Peyer's patch (tissue), 4 donors: ENCODE measurements at regions not wholly inside any gene's neighbourhood (a gene's known extent, or its start where the extent isn't known, plus 50 kb on each side); places are given as distances from the start of the nearest gene placed in this dataset.

ENCODE experiments used
- DNase-seq, 3 donors: peaks; one replicate each; pipeline ENCODE4 v3.0.0-alpha.2; 2017 to 2019
- H3K27ac ChIP-seq, 4 donors: fragments of 200-600 bp; sonication (generic); one replicate each; pipeline ENCODE4 v1.5.1; 2016 to 2019
- H3K27me3 ChIP-seq, 2 donors: fragments of 200-600 bp; sonication (generic); one replicate each; pipeline ENCODE4 v1.5.1; 2019
- H3K36me3 ChIP-seq, 3 donors: fragments of 200-600 bp; sonication (generic); one replicate each; pipeline ENCODE4 v1.5.1; 2016 to 2019
- H3K4me1 ChIP-seq, 4 donors: fragments of 200-600 bp; sonication (generic); one replicate each; pipeline ENCODE4 v1.5.1; 2016 to 2019
- H3K4me3 ChIP-seq, 4 donors: fragments of 200-600 bp; sonication (generic); 1 replicate in 3 of 4; 2 replicates in 1 of 4; pipeline ENCODE4 v1.5.1; 2016 to 2019; ENCODE audit warnings: mild to moderate bottlenecking in 1 of 4
- H3K9me3 ChIP-seq, 4 donors: fragments of 200-600 bp; sonication (generic); one replicate each; pipeline ENCODE4 v1.5.1; 2016 to 2019; ENCODE audit warnings: mild to moderate bottlenecking in 1 of 4
- CTCF ChIP-seq, 6 experiments: fragments of 450-650 bp in 4 of 6; fragments of 200-600 bp in 2 of 6; sonication (generic) in 1 of 6; IDR thresholded peaks; one replicate each; pipeline ENCODE4 v1.5.1; 2017 to 2019; ENCODE audit warnings: antibody characterized with exemption in 6 of 6, mild to moderate bottlenecking in 3 of 6, moderate library complexity in 1 of 6
- POLR2A ChIP-seq, 2 donors: fragments of 450-650 bp; IDR thresholded peaks; one replicate each; pipeline ENCODE4 v1.5.1; 2017; ENCODE audit warnings: antibody characterized with exemption in 2 of 2, mild to moderate bottlenecking in 2 of 2, moderate library complexity in 2 of 2

DNA sequence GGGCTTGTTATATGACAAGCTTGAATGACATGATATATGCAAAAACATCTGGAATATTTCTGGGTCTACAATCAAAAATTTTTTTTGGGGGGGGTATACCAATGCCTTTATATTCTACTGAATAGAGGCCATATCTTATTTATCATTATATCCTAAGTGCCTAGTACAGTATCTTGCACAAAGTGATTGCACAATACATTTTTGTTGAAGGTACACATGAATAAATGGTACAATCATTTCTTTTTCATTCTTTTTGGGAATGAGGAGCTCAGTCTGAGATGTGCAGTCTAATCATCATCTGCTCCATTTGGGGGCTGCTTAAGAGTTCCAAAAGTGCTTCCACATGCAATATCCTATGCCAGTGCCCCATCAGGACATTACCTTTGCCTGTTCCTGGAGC is 214.6 kb downstream of the KIF20B start:
- Histone ChIP-seq H3K27me3 (no peaks in the 10 kb centered on the region), H3K36me3 (no peaks in the 10 kb centered on the region), H3K4me1 (no peaks in the 10 kb centered on the region), H3K9me3 (no peaks in the 10 kb centered on the region), H3K27ac (no peak overlapping the region), H3K4me3 (no peak overlapping the region)
- no peak for TF ChIP-seq CTCF (IDR thresholded peaks at IDR 0.05)
- DNase-seq: no peak

DNA sequence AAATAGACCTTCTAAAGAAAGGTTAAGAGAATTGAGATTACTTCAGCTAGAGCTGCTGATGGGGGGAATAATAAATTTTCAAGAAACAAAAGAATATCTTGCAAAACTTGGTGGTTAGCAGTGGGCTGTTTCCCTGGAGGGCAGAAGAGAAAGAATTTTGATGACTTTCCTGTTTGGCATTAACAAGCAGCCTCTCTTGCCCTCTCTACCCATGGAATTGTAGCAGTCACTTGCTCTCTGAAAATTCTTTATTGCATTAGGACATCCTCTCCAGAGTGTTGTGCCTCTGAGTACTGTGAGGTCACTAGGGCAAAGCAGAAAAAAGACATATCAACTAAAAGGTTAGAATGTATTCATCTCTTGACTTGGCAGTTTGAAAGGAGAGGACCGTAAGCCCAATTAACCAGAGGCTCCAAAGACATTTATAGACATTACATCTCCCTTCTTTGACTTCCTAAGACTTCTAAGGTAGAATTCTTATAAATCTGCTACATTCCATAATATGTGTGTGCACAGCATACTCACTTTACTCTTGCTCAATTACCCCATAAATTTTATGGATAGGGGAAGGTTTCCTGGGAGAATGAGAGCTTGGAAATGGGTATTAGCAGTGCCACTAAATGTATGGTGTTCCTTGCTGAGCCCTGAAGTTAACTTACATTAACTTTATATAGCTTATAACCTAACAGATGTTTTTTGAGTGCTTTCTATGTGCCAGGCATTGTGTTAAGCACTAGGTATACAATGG is 215.3 kb downstream of the KIF20B start:
- no peak for TF ChIP-seq POLR2A (IDR thresholded peaks at IDR 0.05)
- no peak for TF ChIP-seq CTCF (IDR thresholded peaks at IDR 0.05)
- no peaks in the 10 kb centered on the region for H3K4me1 ChIP-seq
- DNase-seq: no peak
- H3K27ac ChIP-seq: no peak overlapping the region
- no peaks in the 10 kb centered on the region for H3K36me3 ChIP-seq
- no peak overlapping the region for H3K4me3 ChIP-seq
- H3K27me3 ChIP-seq: no peaks in the 10 kb centered on the region
- H3K9me3 ChIP-seq: no peaks in the 10 kb centered on the region

GRCh38 chr10:89921403-89921802 is 220.0 kb downstream of the KIF20B start:
- Histone ChIP-seq H3K27me3 (no peaks in the 10 kb centered on the region), H3K4me1 (no peaks in the 10 kb centered on the region), H3K36me3 (no peaks in the 10 kb centered on the region), H3K4me3 (no peak overlapping the region), H3K27ac (no peak overlapping the region), H3K9me3 (no peaks in the 10 kb centered on the region)
- TF ChIP-seq POLR2A (IDR thresholded peaks at IDR 0.05): no peak
- TF ChIP-seq CTCF (IDR thresholded peaks at IDR 0.05): no peak
- no peak for DNase-seq

DNA sequence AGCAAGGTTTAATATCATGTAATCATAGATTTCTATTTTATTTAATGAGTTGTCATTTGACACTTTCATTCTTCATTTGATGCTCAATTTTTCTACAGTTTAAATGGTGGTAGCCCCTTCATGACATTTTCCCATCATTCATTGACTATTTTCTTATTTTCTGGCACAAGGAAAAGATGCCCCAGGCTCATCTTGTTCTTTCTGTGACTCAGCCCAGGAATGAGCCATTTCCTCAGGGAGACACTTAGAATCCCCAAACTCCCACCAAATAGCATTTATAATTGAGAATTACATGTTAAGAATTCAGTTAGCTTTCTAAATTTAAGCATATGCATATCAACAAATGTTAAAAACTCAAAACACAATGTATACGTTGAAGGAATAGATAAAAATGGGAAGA is 222.3 kb downstream of the KIF20B start:
- Histone ChIP-seq H3K36me3 (no peaks in the 10 kb centered on the region), H3K27me3 (no peaks in the 10 kb centered on the region), H3K9me3 (no peaks in the 10 kb centered on the region), H3K4me1 (no peaks in the 10 kb centered on the region), H3K27ac (no peak overlapping the region), H3K4me3 (no peak overlapping the region)
- DNase-seq: no peak
- TF ChIP-seq POLR2A (IDR thresholded peaks at IDR 0.05) (no peak), CTCF (IDR thresholded peaks at IDR 0.05) (no peak)

DNA sequence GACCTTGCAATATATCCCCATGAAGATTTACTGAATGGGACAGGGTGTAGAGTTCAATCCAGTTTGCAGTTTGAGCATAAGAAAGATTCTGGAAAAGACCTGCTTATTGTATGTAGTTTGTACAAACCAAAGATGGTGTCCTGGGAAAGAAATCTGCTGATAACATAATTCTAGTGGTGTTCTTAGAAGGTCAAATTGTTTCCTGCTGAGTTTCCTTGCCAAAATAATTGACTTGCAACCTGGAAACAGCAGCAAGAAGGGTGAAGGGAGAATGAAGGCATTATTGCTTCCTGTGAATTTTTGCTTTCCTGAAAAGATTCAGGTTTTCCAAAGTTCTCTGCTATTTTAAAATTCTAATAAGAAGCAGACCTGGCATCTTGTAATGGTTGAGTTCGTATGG is 222.9 kb downstream of the KIF20B start:
- no peaks in the 10 kb centered on the region for H3K9me3 ChIP-seq
- DNase-seq: no peak
- H3K4me1 ChIP-seq: no peaks in the 10 kb centered on the region
- H3K4me3 ChIP-seq: no peak overlapping the region
- TF ChIP-seq CTCF (IDR thresholded peaks at IDR 0.05) (no peak), POLR2A (IDR thresholded peaks at IDR 0.05) (no peak)
- no peaks in the 10 kb centered on the region for H3K36me3 ChIP-seq
- H3K27me3 ChIP-seq: no peaks in the 10 kb centered on the region
- no peak overlapping the region for H3K27ac ChIP-seq

DNA sequence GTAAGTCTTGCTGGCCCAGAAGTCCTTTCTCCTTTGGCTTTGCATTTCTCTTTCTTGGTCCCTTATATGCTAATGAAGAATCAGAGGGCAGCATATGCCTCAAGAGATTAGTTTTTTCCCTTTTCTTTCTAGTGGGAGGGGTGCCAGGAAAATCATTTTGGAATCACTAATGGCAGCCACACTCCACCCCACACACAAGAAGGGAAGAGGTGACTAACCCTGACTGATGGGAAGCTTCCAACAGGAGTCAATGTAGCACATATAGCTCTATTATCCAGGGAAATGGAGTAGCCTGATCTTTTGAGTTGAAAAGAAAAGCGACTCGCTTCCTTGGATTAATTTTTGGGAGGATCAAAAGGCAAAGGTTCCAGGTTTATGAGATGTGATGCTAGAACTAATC is 225.3 kb downstream of the KIF20B start:
- TF ChIP-seq POLR2A (IDR thresholded peaks at IDR 0.05): no peak
- no peak for TF ChIP-seq CTCF (IDR thresholded peaks at IDR 0.05)
- Histone ChIP-seq H3K4me3 (no peak overlapping the region), H3K36me3 (no peaks in the 10 kb centered on the region), H3K4me1 (no peaks in the 10 kb centered on the region), H3K27me3 (no peaks in the 10 kb centered on the region), H3K9me3 (no peaks in the 10 kb centered on the region), H3K27ac (no peak overlapping the region)
- no peak for DNase-seq
